Astrocyte of the cerebellum (primary cell): ENCODE measurements at regions not wholly inside any gene's neighbourhood (a gene's known extent, or its start where the extent isn't known, plus 50 kb on each side); places are given as distances from the start of the nearest gene placed in this dataset.

ENCODE experiments used
- DNase-seq: peaks from one replicate; pipeline ENCODE4 v3.0.0-alpha.2; 2011; ENCODE audit warnings: low read depth
- H3K4me3 ChIP-seq: 2 replicates; pipeline ENCODE4 v1.5.1; 2011; ENCODE audit warnings: mild to moderate bottlenecking, low read depth, low read length, moderate library complexity
- CTCF ChIP-seq: IDR thresholded peaks from 2 replicates; pipeline ENCODE4 v1.5.1; 2012; ENCODE audit warnings: low read length, low read depth, moderate library complexity, mild to moderate bottlenecking; ENCODE audit errors: missing control alignments
- in situ Hi-C: cut with HindIII; loops from 2 replicates; pipeline ENCODE4 v1.10.0; 2017; ENCODE audit warnings: low sequenced_read_pairs

GRCh38 chr9:86828631-86829030, 118.7 kb downstream of the GAS1 start:
- in situ Hi-C loops = no loop called here
- no peak for DNase-seq
- TF ChIP-seq CTCF = no peak
- H3K4me3 ChIP-seq = no peak overlapping the region

GRCh38 chr9:86827893-86828292, 119.4 kb downstream of the GAS1 start:
- H3K4me3 ChIP-seq = no peak overlapping the region
- TF ChIP-seq CTCF = no peak
- in situ Hi-C loops = no loop called here
- no peak for DNase-seq

GRCh38 chr9:86825299-86825698, 122.0 kb downstream of the GAS1 start:
- DNase-seq = no peak
- no peak overlapping the region for H3K4me3 ChIP-seq
- in situ Hi-C loops = no loop called here
- TF ChIP-seq CTCF = no peak

- DNase-seq = no peak
- no peak overlapping the region for H3K4me3 ChIP-seq
- in situ Hi-C loops = no loop called here
- no peak for TF ChIP-seq CTCF
Measured at GRCh38 chr9:86822006-86822801, 125.1 kb downstream of the GAS1 start.

GRCh38 chr9:86821006-86821845, 126.1 kb downstream of the GAS1 start:
- in situ Hi-C loops = no loop called here
- H3K4me3 ChIP-seq = no peak overlapping the region
- no peak for TF ChIP-seq CTCF
- DNase-seq = no peak

- in situ Hi-C loops = no loop called here
- no peak for DNase-seq
- no peak for TF ChIP-seq CTCF
- no peak overlapping the region for H3K4me3 ChIP-seq
Measured at GRCh38 chr9:86819552-86819951, 127.8 kb downstream of the GAS1 start.
